Adrenal gland (tissue), 9 donors: ENCODE measurements at regions not wholly inside any gene's neighbourhood (a gene's known extent, or its start where the extent isn't known, plus 50 kb on each side); places are given as distances from the start of the nearest gene placed in this dataset.

Experiments used
- DNase-seq, 7 donors: peaks; one replicate each; pipeline ENCODE4 v3.0.0-alpha.2; 2019 to 2020
- H3K27ac ChIP-seq, 5 donors: fragments of 200-600 bp; sonication (generic) in 4 of 5; 1 replicate in 3 of 5; 2 replicates in 2 of 5; pipeline versions ENCODE4 v1.5.1 to v1.8.0; 2016 to 2020; ENCODE audit warnings: mild to moderate bottlenecking in 1 of 5
- H3K27me3 ChIP-seq: fragments of 200-600 bp; 2 replicates; pipeline ENCODE4 v1.8.0; 2021
- H3K36me3 ChIP-seq, 2 donors: fragments of 200-600 bp; replicated peaks in 1 of 2; 1 replicate in 1 of 2; 2 replicates in 1 of 2; pipeline versions ENCODE4 v1.5.1 to v1.8.0; 2018 to 2022
- H3K4me1 ChIP-seq, 2 donors: fragments of 200-600 bp; replicated peaks in 1 of 2; 1 replicate in 1 of 2; 2 replicates in 1 of 2; pipeline versions ENCODE4 v1.5.1 to v1.8.0; 2018 to 2021
- H3K4me3 ChIP-seq, 4 donors: fragments of 200-600 bp; sonication (generic) in 3 of 4; one replicate each; pipeline ENCODE4 v1.5.1; 2016 to 2018
- H3K9me3 ChIP-seq, 3 donors: fragments of 200-600 bp; sonication (generic) in 1 of 3; replicated peaks in 1 of 3; 1 replicate in 2 of 3; 2 replicates in 1 of 3; pipeline versions ENCODE4 v1.5.1 to v1.8.0; 2016 to 2021
- CTCF ChIP-seq, 6 experiments: fragments of 450-650 bp in 4 of 6; fragments of 200-600 bp in 2 of 6; sonication (generic) in 1 of 6; IDR thresholded peaks; 1 replicate in 5 of 6; 2 replicates in 1 of 6; pipeline versions ENCODE4 v1.5.1 to v1.8.0; 2016 to 2021; ENCODE audit warnings: antibody characterized with exemption in 6 of 6, mild to moderate bottlenecking in 2 of 6, moderate library complexity in 1 of 6
- POLR2A ChIP-seq, 2 donors: fragments of 450-650 bp; IDR thresholded peaks; one replicate each; pipeline ENCODE4 v1.6.1; 2017; ENCODE audit warnings: antibody characterized with exemption in 2 of 2, mild to moderate bottlenecking in 2 of 2, moderate library complexity in 1 of 2
- WGBS, 4 donors: extraction: QIAGEN DNeasy Blood & Tissue Kit in 2 of 4; methylation state at CpG; one replicate each; pipeline versions ENCODE4 v1.1.5 to v1.1.7; 2013 to 2017; 5-methylcytosine and 5-hydroxymethylcytosine counted together
- intact Hi-C, 2 donors: fragments of 100-400 bp; cut with DNase I; formaldehyde crosslinking; loops; one replicate each; pipeline versions ENCODE4 v1.14.1 to v1.15.0; 2022 to 2023
- donor health status: healthy with polysubstance abuse.
- donor health status: Bipolar disorder and iron deficiency.
- donor health status: DM: yes; HTN: yes; CAD: no.
- donor health status: DM: no; HTN: no; CAD: no.
- donor health status: DM: no; HTN: no; CAD: no.

- no peaks in the 10 kb centered on the region for H3K9me3 ChIP-seq
- TF ChIP-seq CTCF (IDR thresholded peaks at IDR 0.05) = no peak
- TF ChIP-seq POLR2A (IDR thresholded peaks at IDR 0.05) = no peak
- H3K36me3 ChIP-seq = no peaks in the 10 kb centered on the region
- H3K4me1 ChIP-seq = peaks cover 0 to 15% of the 10 kb centered on the region in 2 donors
- H3K4me3 ChIP-seq = peak overlapping the region in 1 of 4 donors; percentile 15
- intact Hi-C loops = loop anchor here in 1 of 2 donors (10.0 kb wide), 1 partner anchor 190 kb away; no protein-coding TSS in a partner anchor
- WGBS, 4 donors = 31 to 55% (median 45%) methylated on average over 10 to 24 of the region's 24 CpGs
- no peak overlapping the region for H3K27ac ChIP-seq
- H3K27me3 ChIP-seq = no peaks in the 10 kb centered on the region
- DNase-seq = peak in 5 of 7 donors; percentile 56 to 71 (median 62)
These were observed 176.7 kb upstream of the NCAM1 start for GRCh38 chr11:112784323-112785073.

GRCh38 chr11:112785149-112785548 is 176.1 kb upstream of the NCAM1 start:
- TF ChIP-seq POLR2A (IDR thresholded peaks at IDR 0.05) (no peak), CTCF (IDR thresholded peaks at IDR 0.05) (no peak)
- H3K4me3 ChIP-seq = no peak overlapping the region
- intact Hi-C loops = loop anchor here in 1 of 2 donors (10.0 kb wide), 1 partner anchor 190 kb away; no protein-coding TSS in a partner anchor

GRCh38 chr11:112785719-112786118 is 175.5 kb upstream of the NCAM1 start:
- Histone ChIP-seq H3K4me3 (no peak overlapping the region), H3K4me1 (peaks cover 0 to 15% of the 10 kb centered on the region in 2 donors), H3K27me3 (no peaks in the 10 kb centered on the region), H3K27ac (peak overlapping the region in 2 of 5 donors; percentile 32 to 51), H3K36me3 (no peaks in the 10 kb centered on the region), H3K9me3 (no peaks in the 10 kb centered on the region)
- 42 to 60% (median 44%) methylated on average over 3 of the region's 3 CpGs for WGBS, 4 donors
- intact Hi-C loops = loop anchor here in 1 of 2 donors (10.0 kb wide), 1 partner anchor 191 kb away; no protein-coding TSS in a partner anchor
- no peak for TF ChIP-seq POLR2A (IDR thresholded peaks at IDR 0.05)
- TF ChIP-seq CTCF (IDR thresholded peaks at IDR 0.05) = no peak
- DNase-seq = peak in 6 of 7 donors; percentile 48 to 72 (median 62)

More at GRCh38 chr11:112785149-112785548, 176.1 kb upstream of the NCAM1 start:
- Histone ChIP-seq H3K27ac (peak overlapping the region in 2 of 5 donors; percentile 32 to 51), H3K27me3 (no peaks in the 10 kb centered on the region), H3K4me1 (peaks cover 0 to 15% of the 10 kb centered on the region in 2 donors), H3K9me3 (no peaks in the 10 kb centered on the region), H3K36me3 (no peaks in the 10 kb centered on the region)
- DNase-seq = peak in 3 of 7 donors; percentile 28 to 47 (median 39)
- 56 to 80% (median 64%) methylated on average over 5 to 7 of the region's 7 CpGs for WGBS, 4 donors

- Histone ChIP-seq H3K36me3 (no peaks in the 10 kb centered on the region), H3K4me3 (no peak overlapping the region), H3K27ac (no peak overlapping the region), H3K9me3 (no peaks in the 10 kb centered on the region), H3K27me3 (no peaks in the 10 kb centered on the region), H3K4me1 (peaks cover 0 to 15% of the 10 kb centered on the region in 2 donors)
- TF ChIP-seq POLR2A (IDR thresholded peaks at IDR 0.05) (no peak), CTCF (IDR thresholded peaks at IDR 0.05) (no peak)
- WGBS, 4 donors = 84 to 96% (median 88%) methylated on average over 3 of the region's 3 CpGs
- DNase-seq = peak in 1 of 7 donors; percentile 42
- intact Hi-C loops = loop anchor here in 1 of 2 donors (10.0 kb wide), 1 partner anchor 191 kb away; no protein-coding TSS in a partner anchor
These were observed 175.0 kb upstream of the NCAM1 start for GRCh38 chr11:112786196-112786595.
